Activated naive CD8-positive, alpha-beta T cell (primary cell): ENCODE measurements at regions not wholly inside any gene's neighbourhood (a gene's known extent, or its start where the extent isn't known, plus 50 kb on each side); places are given as distances from the start of the nearest gene placed in this dataset.

ENCODE experiments used
- H3K27ac Mint-ChIP-seq: one replicate; pipeline ENCODE4 v1.8.0; 2021; ENCODE audit warnings: mixed read lengths
- H3K27me3 Mint-ChIP-seq: one replicate; pipeline ENCODE4 v1.8.0; 2021; ENCODE audit warnings: mixed read lengths
- H3K36me3 Mint-ChIP-seq: one replicate; pipeline ENCODE4 v1.8.0; 2021; ENCODE audit warnings: mixed read lengths
- H3K4me1 Mint-ChIP-seq: one replicate; pipeline ENCODE4 v1.8.0; 2021; ENCODE audit warnings: low read depth, mixed read lengths
- H3K4me3 Mint-ChIP-seq: one replicate; pipeline ENCODE4 v1.8.0; 2021; ENCODE audit warnings: mild to moderate bottlenecking, mixed read lengths
- H3K9me3 Mint-ChIP-seq: one replicate; pipeline ENCODE4 v1.8.0; 2021; ENCODE audit warnings: low read depth, mixed read lengths

DNA sequence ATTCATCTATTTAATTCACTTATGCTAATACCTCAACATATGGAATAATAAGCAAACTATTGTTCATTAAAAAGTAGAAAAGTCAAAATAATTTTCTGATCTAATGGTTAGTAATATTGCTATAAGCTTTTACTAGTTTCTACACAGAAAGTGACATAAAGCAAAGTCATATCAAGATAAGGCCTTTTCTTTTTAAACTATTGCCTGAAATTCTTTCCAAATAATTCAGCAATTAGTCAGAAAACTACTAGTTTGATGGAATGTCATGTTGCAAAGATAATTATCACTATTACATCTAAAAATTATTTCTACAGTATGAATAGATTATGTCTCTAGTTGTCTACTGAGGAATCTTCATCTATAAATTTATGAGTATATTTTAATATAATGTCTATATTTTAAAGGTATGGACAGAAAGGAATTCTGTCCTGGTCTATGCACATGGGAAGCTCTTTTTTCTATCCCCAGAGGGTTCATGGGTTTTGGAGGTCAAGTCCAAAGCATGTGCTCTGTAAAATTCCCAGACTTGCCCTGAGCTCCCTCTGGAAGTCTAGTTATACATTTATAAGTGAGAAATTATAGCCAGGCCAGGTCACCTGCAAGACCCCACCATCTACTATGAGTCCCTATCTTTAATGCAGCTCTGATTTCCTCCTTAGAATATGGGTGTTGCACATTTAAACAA lies 84.6 kb upstream of the DPYD start:
- Mint-ChIP-seq H3K27me3 (no peaks in the 10 kb centered on the region), H3K36me3 (no peaks in the 10 kb centered on the region), H3K4me3 (no peak overlapping the region), H3K4me1 (peaks cover 6% of the 10 kb centered on the region), H3K27ac (no peak overlapping the region), H3K9me3 (no peaks in the 10 kb centered on the region)

DNA sequence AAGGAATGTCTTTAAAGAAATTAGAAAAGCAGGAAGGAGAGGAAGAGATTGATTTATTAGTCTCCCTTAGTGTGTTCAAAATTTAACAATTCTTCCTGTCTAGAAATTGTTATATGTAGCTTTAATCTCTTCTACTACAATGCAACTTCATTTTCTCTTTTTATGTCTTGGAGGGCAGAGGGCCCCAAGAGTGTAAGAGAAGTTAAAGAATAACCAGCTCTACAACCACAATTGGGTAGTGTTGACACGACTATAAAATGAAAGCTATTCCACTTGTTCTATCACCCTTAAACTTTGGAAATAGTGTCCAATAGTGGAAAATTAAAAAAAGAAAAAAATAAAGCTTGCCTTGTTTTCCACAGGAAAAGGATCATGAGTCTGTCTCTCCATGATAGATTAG lies 82.6 kb upstream of the DPYD start:
- Mint-ChIP-seq H3K36me3 (no peaks in the 10 kb centered on the region), H3K9me3 (no peaks in the 10 kb centered on the region), H3K27me3 (no peaks in the 10 kb centered on the region)

DNA sequence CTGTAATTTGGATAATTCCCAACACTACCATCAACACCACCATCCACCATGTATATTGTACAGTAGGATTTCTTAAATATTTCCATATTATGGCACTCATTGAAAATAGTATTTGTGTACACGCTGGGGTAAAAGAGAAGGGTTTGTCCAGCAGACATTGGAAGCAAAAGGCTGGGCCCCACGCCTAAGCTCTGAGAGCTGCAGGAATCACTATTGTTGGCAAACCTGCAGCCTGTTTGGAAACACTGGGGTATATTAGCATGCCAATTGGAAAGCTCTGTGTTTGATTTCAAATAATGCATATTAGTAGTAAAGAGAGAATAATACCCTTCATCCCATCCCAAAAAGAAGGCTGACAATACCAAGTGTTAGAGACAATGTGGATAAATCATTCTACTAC lies 81.5 kb upstream of the DPYD start:
- Mint-ChIP-seq H3K27me3 (no peaks in the 10 kb centered on the region), H3K27ac (no peak overlapping the region), H3K36me3 (no peaks in the 10 kb centered on the region), H3K4me1 (no peaks in the 10 kb centered on the region), H3K9me3 (no peaks in the 10 kb centered on the region), H3K4me3 (no peak overlapping the region)

More for the DNA sequence above, 82.6 kb upstream of the DPYD start:
- no peak overlapping the region for H3K4me3 Mint-ChIP-seq
- peaks cover 3% of the 10 kb centered on the region for H3K4me1 Mint-ChIP-seq
- no peak overlapping the region for H3K27ac Mint-ChIP-seq

DNA sequence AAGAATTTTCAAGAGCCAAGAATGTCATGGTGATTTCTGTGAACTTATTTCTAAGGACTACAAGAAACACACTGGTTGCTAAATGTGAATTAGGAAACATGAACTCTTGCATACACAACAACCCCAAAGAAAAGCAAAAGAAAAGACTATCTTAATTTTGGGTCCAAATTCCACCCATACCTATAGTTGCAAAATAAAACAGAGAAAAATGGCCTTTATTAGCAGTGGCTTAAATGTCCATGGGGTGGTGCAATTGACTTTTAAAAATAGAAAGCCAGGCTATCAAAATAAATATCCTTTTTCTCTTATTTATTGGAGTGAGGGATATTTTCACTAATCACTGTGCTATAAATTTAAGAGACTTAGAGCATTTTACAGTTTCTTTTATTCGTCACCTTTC lies 80.9 kb upstream of the DPYD start:
- Mint-ChIP-seq H3K36me3 (no peaks in the 10 kb centered on the region), H3K4me3 (no peak overlapping the region), H3K9me3 (no peaks in the 10 kb centered on the region), H3K4me1 (no peaks in the 10 kb centered on the region), H3K27ac (no peak overlapping the region), H3K27me3 (no peaks in the 10 kb centered on the region)

DNA sequence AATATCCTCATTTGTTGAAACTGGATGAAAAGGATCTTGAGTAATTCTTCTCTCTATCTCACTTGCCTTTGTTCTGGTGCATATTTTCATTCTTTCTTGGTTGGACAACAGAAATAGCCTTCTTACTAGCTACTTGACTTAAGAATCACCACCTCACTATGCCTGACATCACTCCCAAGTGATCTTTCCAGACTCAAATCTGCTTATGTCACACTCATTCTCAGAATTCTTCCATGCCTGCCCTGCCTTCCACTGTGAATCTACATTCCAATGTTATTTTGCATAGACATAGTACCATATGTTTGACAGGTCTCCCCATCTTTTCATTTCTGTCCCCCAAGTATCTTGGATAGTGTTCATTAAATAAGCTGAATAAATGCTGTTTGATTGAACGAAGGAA lies 78.5 kb upstream of the DPYD start:
- Mint-ChIP-seq H3K9me3 (no peaks in the 10 kb centered on the region), H3K27me3 (no peaks in the 10 kb centered on the region), H3K27ac (no peak overlapping the region), H3K36me3 (no peaks in the 10 kb centered on the region), H3K4me1 (no peaks in the 10 kb centered on the region), H3K4me3 (no peak overlapping the region)

DNA sequence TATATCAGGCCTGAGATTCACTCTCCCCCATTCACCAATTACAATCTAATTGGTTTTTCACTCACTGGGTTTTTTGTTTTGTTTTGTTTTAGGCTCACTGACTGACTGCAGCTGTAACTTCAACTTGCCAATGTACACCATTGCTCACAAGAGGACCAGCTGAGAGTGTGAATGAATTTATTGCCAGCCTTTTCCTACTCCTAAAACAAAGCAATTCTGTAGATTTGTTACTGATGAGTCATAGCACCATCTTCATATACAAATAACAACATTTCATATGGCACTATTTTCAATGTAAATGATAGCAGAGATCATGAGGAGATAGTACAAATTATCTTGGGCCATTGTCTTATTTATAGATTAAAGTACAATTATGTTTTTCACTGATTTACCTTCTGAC lies 76.0 kb upstream of the DPYD start:
- Mint-ChIP-seq H3K4me1 (no peaks in the 10 kb centered on the region), H3K9me3 (no peaks in the 10 kb centered on the region), H3K27ac (no peak overlapping the region)

DNA sequence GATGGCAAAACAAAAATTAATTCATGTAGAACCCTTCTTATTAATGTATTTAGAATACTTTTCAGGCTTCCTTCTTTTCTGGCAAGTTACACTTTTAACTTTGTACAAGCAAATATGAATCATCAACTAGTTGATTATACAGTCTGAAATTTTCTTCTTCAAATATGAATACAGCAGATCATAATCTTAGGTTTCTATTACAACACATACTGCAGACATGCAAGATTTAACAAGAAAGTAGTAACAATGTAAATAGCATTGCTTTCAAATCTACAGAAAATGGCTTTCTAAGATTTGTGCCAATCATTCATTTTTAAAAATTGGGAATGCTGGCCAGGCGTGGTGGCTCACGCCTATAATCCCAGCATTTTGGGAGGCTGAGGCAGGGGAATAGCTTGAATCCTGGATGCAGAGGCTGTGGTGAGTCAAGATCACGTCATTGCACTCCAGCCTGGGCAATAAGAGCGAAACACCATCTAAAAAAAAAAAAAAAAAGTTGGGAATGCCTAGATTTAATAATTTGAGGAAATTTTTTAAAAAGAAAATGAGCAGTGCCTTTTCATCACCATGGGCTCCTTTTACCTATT lies 68.4 kb upstream of the DPYD start:
- no peak overlapping the region for H3K27ac Mint-ChIP-seq
- no peaks in the 10 kb centered on the region for H3K4me1 Mint-ChIP-seq
- H3K4me3 Mint-ChIP-seq, result no peak overlapping the region
- H3K27me3 Mint-ChIP-seq, result peaks cover 2% of the 10 kb centered on the region
- H3K36me3 Mint-ChIP-seq, result no peaks in the 10 kb centered on the region
- H3K9me3 Mint-ChIP-seq, result no peaks in the 10 kb centered on the region

More for the DNA sequence above, 76.0 kb upstream of the DPYD start:
- Mint-ChIP-seq H3K27me3 (no peaks in the 10 kb centered on the region), H3K36me3 (no peaks in the 10 kb centered on the region), H3K4me3 (no peak overlapping the region)

DNA sequence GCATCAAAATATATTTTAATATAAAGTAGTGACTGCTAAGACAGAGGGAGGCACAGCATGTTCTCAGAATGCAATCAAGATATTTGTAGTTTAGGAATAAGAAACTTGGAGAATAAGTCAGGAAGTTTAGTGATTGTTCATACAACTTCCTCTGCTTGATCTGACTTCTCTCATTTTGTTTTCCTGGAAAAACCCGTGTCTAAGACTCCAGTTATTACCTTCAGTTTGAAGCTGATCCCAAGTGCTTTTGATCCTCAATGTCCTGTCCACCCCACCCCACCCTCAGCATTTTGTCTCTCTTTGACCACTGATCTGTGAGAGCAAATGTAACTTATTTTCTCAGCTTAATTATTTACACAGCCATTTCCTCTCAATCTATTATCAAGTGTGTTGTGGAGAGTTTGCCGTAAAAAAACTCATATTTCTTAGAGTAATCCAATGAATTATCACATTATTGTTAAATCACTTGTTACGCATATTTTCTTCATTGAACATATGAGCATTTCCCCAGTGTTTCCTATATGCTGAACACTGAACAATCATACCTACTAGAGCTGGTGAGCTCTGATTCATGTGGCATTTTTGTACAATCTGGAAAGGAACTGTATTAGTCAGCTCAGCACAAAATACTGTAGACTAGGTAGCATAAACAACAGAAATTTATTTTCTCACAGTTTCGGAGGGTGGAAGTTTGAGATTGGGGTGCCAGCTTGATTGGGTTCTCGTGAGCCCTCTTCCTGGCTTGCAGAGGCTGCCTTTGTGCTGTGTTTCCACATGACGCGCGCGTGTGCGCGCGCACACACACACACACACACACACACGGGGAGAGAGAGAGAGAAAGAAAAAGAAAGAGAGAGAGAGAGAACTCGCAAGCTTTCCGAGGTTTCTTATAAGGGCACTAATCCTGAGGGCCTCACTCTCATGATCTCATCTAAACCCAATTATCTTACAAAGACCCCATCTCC lies 65.5 kb upstream of the DPYD start:
- Mint-ChIP-seq H3K27ac (no peak overlapping the region), H3K36me3 (no peaks in the 10 kb centered on the region), H3K4me3 (no peak overlapping the region), H3K4me1 (no peaks in the 10 kb centered on the region), H3K27me3 (peaks cover 2% of the 10 kb centered on the region), H3K9me3 (no peaks in the 10 kb centered on the region)

DNA sequence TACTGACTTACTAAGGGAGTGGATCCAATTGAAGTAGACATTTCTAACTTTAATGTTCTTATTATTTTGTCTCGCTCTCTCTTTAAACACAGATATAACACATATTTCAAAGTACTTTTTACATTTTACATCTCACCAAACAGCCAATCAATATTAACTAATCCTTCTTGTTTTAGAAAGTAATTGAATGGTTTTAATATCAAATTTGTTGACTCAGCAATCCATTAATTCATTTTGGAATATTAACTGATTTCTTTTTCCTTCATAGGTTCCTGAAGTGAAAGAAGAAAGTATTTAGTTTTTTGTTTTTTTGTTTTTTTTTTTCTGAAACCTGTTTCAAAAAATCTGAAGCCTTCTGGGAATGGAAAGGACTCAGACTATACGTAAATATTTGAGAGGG lies 62.3 kb upstream of the DPYD start:
- Mint-ChIP-seq H3K9me3 (no peaks in the 10 kb centered on the region), H3K36me3 (no peaks in the 10 kb centered on the region), H3K4me1 (no peaks in the 10 kb centered on the region), H3K27me3 (peaks cover 2% of the 10 kb centered on the region), H3K27ac (no peak overlapping the region), H3K4me3 (no peak overlapping the region)

DNA sequence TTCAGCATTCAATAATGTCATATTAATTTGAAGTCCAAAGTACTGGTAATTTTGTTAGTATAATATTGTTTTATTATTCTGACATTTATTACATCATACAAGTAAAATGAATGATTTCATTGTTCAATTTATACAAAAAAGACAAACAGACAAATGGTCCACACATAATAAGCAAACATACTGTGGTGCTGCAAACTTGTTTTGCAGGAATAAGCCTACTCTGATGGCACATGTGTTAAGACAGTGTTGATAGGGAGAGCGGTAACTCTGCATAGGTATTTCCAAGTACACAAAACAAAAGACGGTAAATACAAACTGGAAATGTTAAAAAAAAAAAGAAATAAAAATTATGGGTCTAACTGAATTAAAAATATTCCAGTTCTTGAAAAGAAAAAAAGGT lies 59.7 kb upstream of the DPYD start:
- Mint-ChIP-seq H3K27me3 (peaks cover 2% of the 10 kb centered on the region), H3K4me1 (no peaks in the 10 kb centered on the region), H3K9me3 (no peaks in the 10 kb centered on the region), H3K27ac (no peak overlapping the region), H3K36me3 (no peaks in the 10 kb centered on the region), H3K4me3 (no peak overlapping the region)

DNA sequence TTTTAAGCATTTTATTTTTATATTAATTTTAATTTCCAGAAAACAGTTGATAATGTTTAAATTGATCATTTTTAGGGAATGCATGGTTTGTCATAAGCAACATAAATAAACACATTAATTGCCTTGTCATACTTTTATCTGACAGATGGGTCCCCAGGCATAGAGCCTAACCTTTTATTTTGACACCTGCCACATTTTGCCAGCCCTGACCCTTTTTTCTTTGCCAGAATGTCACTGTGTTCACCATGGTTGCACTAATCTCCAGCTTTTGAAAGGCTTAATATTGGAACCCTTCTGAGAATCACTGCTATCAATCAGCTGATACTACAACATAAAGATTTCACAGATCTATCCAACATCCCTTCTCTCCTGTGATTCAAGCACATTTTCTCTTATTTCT lies 56.0 kb upstream of the DPYD start:
- H3K4me1 Mint-ChIP-seq, result no peaks in the 10 kb centered on the region
- H3K27me3 Mint-ChIP-seq, result no peaks in the 10 kb centered on the region
- H3K27ac Mint-ChIP-seq, result no peak overlapping the region
- no peaks in the 10 kb centered on the region for H3K36me3 Mint-ChIP-seq
- H3K9me3 Mint-ChIP-seq, result no peaks in the 10 kb centered on the region
- H3K4me3 Mint-ChIP-seq, result no peak overlapping the region
